Upper lobe of left lung (tissue), 6 donors: ENCODE measurements at regions not wholly inside any gene's neighbourhood (a gene's known extent, or its start where the extent isn't known, plus 50 kb on each side); places are given as distances from the start of the nearest gene placed in this dataset.
A peak's percentile ranks its signal among the peaks of the same experiment; 100 is the strongest.
"Not testable (repeated sequence)": the region's sequence is repeated elsewhere in the genome, so short reads cannot be mapped to it uniquely, and the experiment has no call there.

ENCODE experiments used
- ATAC-seq, 2 donors: fragments of 200-7000 bp; cut with Tn5 transposase; one replicate each; pipeline ENCODE4 v1.9.1; 2022; ENCODE audit warnings: mild to moderate bottlenecking in 2 of 2, moderate library complexity in 2 of 2; ENCODE audit not compliant: low FRiP score in 2 of 2
- DNase-seq, 2 donors: peaks; one replicate each; pipeline ENCODE4 v3.0.0-alpha.2; 2019 to 2020
- H3K27ac ChIP-seq, 4 donors: fragments of 200-600 bp; sonication (generic); one replicate each; pipeline ENCODE4 v1.5.1; 2016 to 2019
- H3K27me3 ChIP-seq, 4 donors: fragments of 200-600 bp; sonication (generic); one replicate each; pipeline ENCODE4 v1.5.1; 2017 to 2019
- H3K36me3 ChIP-seq, 4 donors: fragments of 200-600 bp; sonication (generic); one replicate each; pipeline ENCODE4 v1.5.1; 2016 to 2019
- H3K4me1 ChIP-seq, 4 donors: fragments of 200-600 bp; sonication (generic); one replicate each; pipeline ENCODE4 v1.5.1; 2018 to 2019
- H3K4me3 ChIP-seq, 4 donors: fragments of 200-600 bp; sonication (generic); one replicate each; pipeline ENCODE4 v1.5.1; 2017 to 2019; ENCODE audit warnings: mild to moderate bottlenecking in 2 of 4, moderate library complexity in 1 of 4
- H3K9me3 ChIP-seq, 4 donors: fragments of 200-600 bp; sonication (generic); one replicate each; pipeline ENCODE4 v1.5.1; 2018 to 2019
- CTCF ChIP-seq, 6 experiments: fragments of 450-650 bp in 4 of 6; fragments of 200-600 bp in 2 of 6; sonication (generic) in 2 of 6; IDR thresholded peaks; one replicate each; pipeline ENCODE4 v1.5.1; 2016 to 2019; ENCODE audit warnings: antibody characterized with exemption in 6 of 6
- EP300 ChIP-seq, 4 donors: sonication (generic); formaldehyde crosslinking; IDR thresholded peaks; one replicate each; pipeline ENCODE4 v1.5.1; 2017; ENCODE audit warnings: antibody characterized with exemption in 4 of 4, control low read depth in 2 of 4
- POLR2A ChIP-seq, 4 donors: fragments of 450-650 bp; IDR thresholded peaks; one replicate each; pipeline ENCODE4 v1.5.1; 2016 to 2017; ENCODE audit warnings: antibody characterized with exemption in 4 of 4, mild to moderate bottlenecking in 2 of 4
- POLR2AphosphoS5 ChIP-seq, 2 donors: sonication (generic); formaldehyde crosslinking; IDR thresholded peaks; one replicate each; pipeline ENCODE4 v1.5.1; 2017; ENCODE audit warnings: antibody characterized with exemption in 2 of 2
- WGBS, 2 donors: methylation state at CpG; one replicate each; pipeline ENCODE4 v1.1.5; 2017 to 2018; 5-methylcytosine and 5-hydroxymethylcytosine counted together
- donor health status: DM: no; HTN: no; CAD: no; lungs with moderate emphysema.
- donor health status: DM: no; HTN: yes; CAD: no; lungs with severe emphysema.

GRCh38 chr9:135281151-135281550 lies 193.7 kb downstream of the OLFM1 start:
- no peak for DNase-seq
- 70 to 71% methylated on average over 5 to 6 of the region's 8 CpGs for WGBS, 2 donors
- TF ChIP-seq POLR2AphosphoS5 (IDR thresholded peaks at IDR 0.05): no peak
- no peak for TF ChIP-seq EP300 (IDR thresholded peaks at IDR 0.05)
- TF ChIP-seq POLR2A (IDR thresholded peaks at IDR 0.05): no peak
- TF ChIP-seq CTCF (IDR thresholded peaks at IDR 0.05): no peak
- Histone ChIP-seq H3K9me3 (no peaks in the 10 kb centered on the region), H3K36me3 (no peaks in the 10 kb centered on the region), H3K27me3 (no peaks in the 10 kb centered on the region), H3K27ac (no peak overlapping the region), H3K4me1 (peaks cover 0 to 6% (median 0%) of the 10 kb centered on the region in 4 donors), H3K4me3 (no peak overlapping the region)
- no peak for ATAC-seq

DNA sequence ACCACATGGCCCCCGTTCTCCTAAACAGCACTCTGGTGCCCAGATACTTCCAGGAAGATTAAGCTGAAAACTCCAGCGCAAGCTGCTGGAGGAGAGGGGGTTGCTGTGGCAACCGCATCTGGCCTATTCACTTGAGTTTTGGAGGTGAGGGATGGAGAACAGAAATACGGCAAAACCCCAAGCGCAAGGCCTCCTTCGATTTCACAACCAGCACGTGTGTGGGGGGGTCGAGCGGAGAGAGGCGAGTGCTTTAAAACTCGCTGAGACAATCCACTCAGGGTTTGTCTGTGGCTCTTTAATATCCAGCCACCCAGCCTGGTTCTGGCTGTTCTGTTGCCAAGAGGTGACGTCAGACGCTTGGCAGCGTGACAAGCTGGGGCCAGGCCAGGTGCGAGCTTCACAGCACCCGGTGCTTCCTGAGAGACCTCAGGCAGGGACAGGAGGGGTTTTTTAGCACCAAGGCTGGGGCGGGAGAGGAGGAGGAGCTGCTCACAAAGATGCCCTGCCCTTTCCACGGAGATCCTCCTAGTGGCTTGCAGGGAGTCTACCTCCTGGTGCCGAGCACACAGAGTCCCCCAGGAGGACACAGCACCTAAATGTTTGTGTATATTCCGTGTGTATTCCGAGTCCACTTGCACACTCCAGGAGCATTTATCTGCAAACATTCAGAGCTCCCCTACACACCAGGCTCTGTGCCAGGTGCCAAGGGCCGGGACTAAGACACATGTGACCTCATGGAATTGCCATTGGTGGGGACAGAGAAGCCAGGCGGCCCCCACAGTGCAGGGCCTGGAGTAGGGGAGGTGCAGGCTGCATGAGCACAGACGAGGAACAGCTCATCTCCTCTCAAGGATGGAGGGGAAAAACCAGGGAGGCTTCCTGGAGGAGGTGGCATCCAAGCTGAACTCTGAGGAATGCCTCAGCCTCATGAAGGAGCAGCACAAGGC lies 194.6 kb downstream of the OLFM1 start:
- H3K9me3 ChIP-seq: no peaks in the 10 kb centered on the region
- H3K4me1 ChIP-seq: peaks cover 0 to 6% (median 0%) of the 10 kb centered on the region in 4 donors
- peak; percentile 44 to 58 for ATAC-seq
- DNase-seq: peak; percentile 75 to 91
- no peaks in the 10 kb centered on the region for H3K36me3 ChIP-seq
- no peak overlapping the region for H3K4me3 ChIP-seq
- H3K27me3 ChIP-seq: no peaks in the 10 kb centered on the region
- 39 to 41% methylated on average over 16 to 20 of the region's 24 CpGs for WGBS, 2 donors
- no peak for TF ChIP-seq POLR2A (IDR thresholded peaks at IDR 0.05)
- H3K27ac ChIP-seq: no peak overlapping the region

DNA sequence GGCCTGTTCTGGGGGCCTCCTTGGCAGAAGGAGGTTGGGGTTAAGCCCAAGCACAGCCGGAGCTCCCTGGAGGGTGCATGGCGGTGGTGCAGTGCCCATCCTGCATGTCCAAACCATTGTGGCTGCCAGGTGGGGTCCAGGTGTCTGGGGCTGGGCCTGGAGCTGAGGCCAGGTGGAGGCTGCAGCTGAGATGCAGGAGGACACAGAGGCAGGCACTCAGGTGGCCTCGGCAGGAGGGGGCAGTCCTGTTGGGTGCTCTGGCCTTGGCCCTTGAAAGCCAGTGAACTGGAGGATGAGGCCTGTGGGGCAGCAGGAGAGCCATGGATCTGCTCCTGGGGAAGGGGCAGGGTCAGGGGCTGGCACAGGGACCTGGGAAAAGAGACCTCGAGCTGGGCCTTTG lies 195.3 kb downstream of the OLFM1 start:
- H3K27ac ChIP-seq: no peak overlapping the region
- ATAC-seq (no peak), DNase-seq (no peak)
- no peak for TF ChIP-seq POLR2AphosphoS5 (IDR thresholded peaks at IDR 0.05)
- TF ChIP-seq EP300 (IDR thresholded peaks at IDR 0.05): no peak
- no peak for TF ChIP-seq POLR2A (IDR thresholded peaks at IDR 0.05)
- TF ChIP-seq CTCF (IDR thresholded peaks at IDR 0.05): no peak
- no peaks in the 10 kb centered on the region for H3K27me3 ChIP-seq
- H3K9me3 ChIP-seq: no peaks in the 10 kb centered on the region
- peaks cover 0 to 6% (median 0%) of the 10 kb centered on the region in 4 donors for H3K4me1 ChIP-seq
- no peak overlapping the region for H3K4me3 ChIP-seq
- H3K36me3 ChIP-seq: no peaks in the 10 kb centered on the region
- WGBS, 2 donors: 43 to 62% methylated on average over 1 to 2 of the region's 4 CpGs

- Histone ChIP-seq H3K9me3 (no peaks in the 10 kb centered on the region), H3K4me3 (no peak overlapping the region), H3K27ac (no peak overlapping the region), H3K27me3 (no peaks in the 10 kb centered on the region), H3K4me1 (peaks cover 0 to 6% (median 0%) of the 10 kb centered on the region in 4 donors), H3K36me3 (no peaks in the 10 kb centered on the region)
- ATAC-seq: no peak
- WGBS, 2 donors: 48 to 49% methylated on average over 15 of the region's 15 CpGs
- TF ChIP-seq POLR2A (IDR thresholded peaks at IDR 0.05) (no peak), POLR2AphosphoS5 (IDR thresholded peaks at IDR 0.05) (no peak), CTCF (IDR thresholded peaks at IDR 0.05) (no peak), EP300 (IDR thresholded peaks at IDR 0.05) (no peak)
- no peak for DNase-seq
Measured at GRCh38 chr9:135283671-135284070, 195.9 kb upstream of the PPP1R26 start.

DNA sequence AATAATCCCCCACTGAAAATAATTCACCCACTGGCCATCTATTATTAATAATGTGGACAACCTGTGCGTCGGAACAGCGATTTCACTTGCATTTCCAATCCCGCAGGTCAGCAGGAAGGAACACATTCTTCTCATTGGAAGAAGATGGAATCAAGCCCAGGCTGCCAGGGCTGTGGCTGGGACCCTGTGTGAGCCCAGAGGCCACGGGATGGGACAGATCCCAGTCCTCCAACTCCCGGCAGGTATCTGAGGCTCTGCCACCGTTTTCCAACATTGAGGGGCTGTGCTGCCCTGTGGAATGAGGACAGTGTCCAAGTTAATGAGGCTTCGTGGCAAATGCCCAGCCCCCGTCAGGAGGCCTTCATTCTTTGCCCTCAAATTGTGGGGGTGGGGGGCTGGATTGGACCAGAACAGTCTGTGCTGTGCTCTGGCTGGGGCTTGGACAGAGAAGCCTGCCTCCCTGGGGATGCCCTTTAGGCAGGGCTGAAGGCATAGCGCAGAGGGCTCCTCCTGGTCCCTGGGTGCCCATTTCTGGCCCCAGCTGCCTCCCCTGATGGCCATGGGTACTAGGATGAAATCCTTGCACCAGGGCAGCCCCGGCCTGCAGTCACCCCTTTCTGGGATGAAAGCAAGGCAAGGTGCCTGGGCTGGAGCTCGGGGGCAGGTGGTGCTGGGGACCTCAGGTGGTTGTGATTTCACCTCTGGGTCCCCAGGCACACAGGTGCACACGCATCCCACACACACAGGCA lies 195.0 kb upstream of the PPP1R26 start:
- Histone ChIP-seq H3K4me3 (no peak overlapping the region), H3K27ac (no peak overlapping the region), H3K27me3 (no peaks in the 10 kb centered on the region), H3K36me3 (no peaks in the 10 kb centered on the region), H3K9me3 (no peaks in the 10 kb centered on the region), H3K4me1 (peaks cover 0 to 6% (median 0%) of the 10 kb centered on the region in 4 donors)
- TF ChIP-seq EP300 (IDR thresholded peaks at IDR 0.05) (no peak), POLR2AphosphoS5 (IDR thresholded peaks at IDR 0.05) (no peak), POLR2A (IDR thresholded peaks at IDR 0.05) (no peak), CTCF (IDR thresholded peaks at IDR 0.05) (no peak)
- DNase-seq (no peak), ATAC-seq (no peak)
- WGBS, 2 donors: 73 to 78% methylated on average over 7 to 13 of the region's 13 CpGs

GRCh38 chr9:135286187-135286925 lies 193.2 kb upstream of the PPP1R26 start:
- not testable (repeated sequence) for H3K4me1 ChIP-seq, H3K27ac ChIP-seq, H3K36me3 ChIP-seq, ATAC-seq, H3K4me3 ChIP-seq, H3K27me3 ChIP-seq, DNase-seq, H3K9me3 ChIP-seq
- WGBS, 2 donors: 89 to 94% methylated on average over 30 to 32 of the region's 33 CpGs
